Activated CD4-positive, alpha-beta memory T cell treated with anti-CD3 and anti-CD28 coated beads, Interleukin-2, amount 10 ng/mL, durations not matched to agents 7 days and 5 days (primary cell): ENCODE measurements at regions not wholly inside any gene's neighbourhood (a gene's known extent, or its start where the extent isn't known, plus 50 kb on each side); places are given as distances from the start of the nearest gene placed in this dataset.

ENCODE experiments used
- CTCF ChIA-PET: fragments of 350-600 bp; sonication (Branson Sonifier 250); formaldehyde crosslinking; loops from one replicate; lab custom pipeline; 2021; ENCODE audit warnings: antibody characterized with exemption, inconsistent platforms; lab: Charles Lee
- POLR2A ChIA-PET: fragments of 350-600 bp; sonication (Branson Sonifier 250); formaldehyde crosslinking; loops from one replicate; lab custom pipeline; 2021; ENCODE audit warnings: antibody characterized with exemption; lab: Charles Lee
- DNase-seq: peaks from one replicate; pipeline ENCODE4 v3.0.0-alpha.2; 2020
- H3K27ac Mint-ChIP-seq: one replicate; pipeline ENCODE4 v1.8.0; 2021; ENCODE audit warnings: mild to moderate bottlenecking, mixed read lengths
- H3K27me3 Mint-ChIP-seq: one replicate; pipeline ENCODE4 v1.8.0; 2021; ENCODE audit warnings: mixed read lengths
- H3K36me3 Mint-ChIP-seq: one replicate; pipeline ENCODE4 v1.8.0; 2021; ENCODE audit warnings: low read depth, mixed read lengths
- H3K4me1 Mint-ChIP-seq: one replicate; pipeline ENCODE4 v1.8.0; 2021; ENCODE audit warnings: mixed read lengths
- H3K4me3 Mint-ChIP-seq: one replicate; pipeline ENCODE4 v1.8.0; 2021; ENCODE audit warnings: mild to moderate bottlenecking, mixed read lengths
- H3K9me3 Mint-ChIP-seq: one replicate; pipeline ENCODE4 v1.8.0; 2021; ENCODE audit warnings: mixed read lengths

DNA sequence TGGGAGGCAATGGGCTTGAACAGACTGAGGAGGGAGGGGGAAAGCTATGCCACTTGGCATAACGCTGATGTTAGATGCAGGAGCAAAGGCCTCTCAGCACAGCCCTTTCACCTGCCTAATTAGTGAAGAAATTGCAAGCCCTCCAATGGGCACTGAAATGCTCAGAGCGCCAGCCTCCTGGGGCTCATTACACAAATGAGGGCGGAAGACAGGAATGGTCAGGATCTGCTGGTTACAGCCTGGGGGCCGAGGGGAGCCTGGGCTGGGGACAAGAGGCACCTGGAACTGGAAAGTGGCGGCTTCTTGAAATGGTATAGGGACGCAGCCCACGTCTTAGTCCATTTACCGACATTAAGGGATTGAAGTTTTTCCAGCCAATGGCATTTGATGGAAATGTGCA, 50.2 kb upstream of the PLET1 start:
- no peaks in the 10 kb centered on the region for H3K36me3 Mint-ChIP-seq
- H3K4me1 Mint-ChIP-seq: no peaks in the 10 kb centered on the region
- H3K9me3 Mint-ChIP-seq: peaks cover 8% of the 10 kb centered on the region
- H3K27ac Mint-ChIP-seq: no peak overlapping the region
- POLR2A ChIA-PET: no interaction called here
- CTCF ChIA-PET: no interaction called here
- no peak overlapping the region for H3K4me3 Mint-ChIP-seq
- DNase-seq: no peak
- H3K27me3 Mint-ChIP-seq: peaks cover 2% of the 10 kb centered on the region

DNA sequence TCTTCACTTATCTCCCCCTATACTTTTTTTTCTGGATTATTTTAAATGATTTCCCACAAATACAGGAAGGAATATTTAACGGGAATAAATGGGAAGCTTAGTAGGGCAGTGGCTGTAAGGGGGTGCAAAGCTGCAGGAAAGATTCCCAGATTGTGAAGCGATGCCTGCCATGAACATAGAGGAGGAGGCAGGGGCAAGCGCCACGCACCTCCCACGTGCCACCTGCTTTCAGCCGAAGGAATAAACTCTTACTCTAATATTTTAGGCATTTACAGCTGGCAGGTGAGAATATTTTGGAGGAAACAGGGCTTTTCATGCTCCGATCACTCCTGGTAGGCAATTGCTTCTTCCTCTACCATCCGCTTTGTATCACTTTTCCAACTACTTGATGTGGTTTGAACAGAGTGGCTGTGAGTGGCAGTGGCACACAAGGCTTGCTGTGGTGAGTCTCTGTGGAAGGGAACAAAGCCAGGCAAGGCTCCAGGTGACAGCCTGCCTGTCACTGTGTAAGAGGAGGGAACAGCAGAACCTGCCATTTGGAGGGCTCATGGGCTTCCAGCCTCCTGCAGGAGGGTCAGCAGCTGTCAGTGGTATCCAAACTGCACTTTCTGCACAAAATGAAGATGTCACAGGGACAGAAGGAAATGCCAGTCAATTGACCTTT, 54.5 kb upstream of the PLET1 start:
- POLR2A ChIA-PET: no interaction called here
- CTCF ChIA-PET: no interaction called here
- no peaks in the 10 kb centered on the region for H3K9me3 Mint-ChIP-seq
- DNase-seq: no peak
- no peak overlapping the region for H3K4me3 Mint-ChIP-seq
- H3K27me3 Mint-ChIP-seq: peaks cover 2% of the 10 kb centered on the region
- no peak overlapping the region for H3K27ac Mint-ChIP-seq
- H3K36me3 Mint-ChIP-seq: no peaks in the 10 kb centered on the region
- H3K4me1 Mint-ChIP-seq: no peaks in the 10 kb centered on the region

DNA sequence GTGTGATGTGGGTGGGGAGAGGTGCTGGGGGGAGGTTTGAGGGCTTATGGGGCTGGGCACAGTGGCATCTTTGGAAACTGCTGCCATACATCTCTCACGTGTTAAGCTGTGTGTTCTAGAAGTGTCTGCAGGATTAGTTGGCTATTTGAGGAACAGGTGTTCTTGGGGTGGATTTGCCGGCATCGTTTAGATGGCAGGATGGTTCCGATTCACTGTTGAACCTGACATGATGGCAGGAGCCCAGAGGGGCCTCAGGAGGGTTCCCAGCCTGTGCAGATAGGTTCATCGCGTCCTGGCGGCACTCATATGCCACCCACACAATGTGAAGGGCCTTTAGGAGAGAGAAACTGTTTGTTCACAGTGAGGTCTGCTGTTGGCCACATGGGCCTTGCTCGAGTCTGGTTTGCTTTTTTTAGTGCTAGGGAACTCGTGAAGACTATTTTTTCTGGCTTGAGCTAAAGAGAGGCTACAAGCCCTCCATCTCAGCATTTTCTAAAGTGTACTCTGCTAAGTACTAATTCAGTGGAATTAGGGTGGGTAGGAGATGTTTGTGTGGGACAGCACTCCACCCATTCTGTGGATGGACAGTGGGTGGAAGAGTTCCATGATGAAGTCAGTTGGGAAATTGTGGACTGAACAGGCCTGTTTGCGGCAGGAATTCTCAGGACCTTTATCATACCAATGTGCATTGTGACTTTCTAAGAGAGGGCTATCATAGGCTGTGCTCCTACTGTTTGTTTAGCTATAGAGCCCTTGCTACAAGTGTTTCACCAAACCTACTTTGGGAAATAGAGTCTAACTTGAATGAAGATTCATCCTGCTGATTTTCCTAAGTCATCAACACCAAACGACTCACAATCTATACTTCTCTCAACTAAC, 55.4 kb upstream of the PLET1 start:
- CTCF ChIA-PET: interaction anchor here (1.6 kb wide), 1 partner anchor 36 kb away, joined by 3 read pairs; no protein-coding TSS in a partner anchor
- DNase-seq: no peak
- Mint-ChIP-seq H3K27me3 (peaks cover 2% of the 10 kb centered on the region), H3K4me1 (peaks cover 4% of the 10 kb centered on the region), H3K4me3 (no peak overlapping the region), H3K27ac (no peak overlapping the region), H3K36me3 (no peaks in the 10 kb centered on the region), H3K9me3 (no peaks in the 10 kb centered on the region)
- POLR2A ChIA-PET: no interaction called here

DNA sequence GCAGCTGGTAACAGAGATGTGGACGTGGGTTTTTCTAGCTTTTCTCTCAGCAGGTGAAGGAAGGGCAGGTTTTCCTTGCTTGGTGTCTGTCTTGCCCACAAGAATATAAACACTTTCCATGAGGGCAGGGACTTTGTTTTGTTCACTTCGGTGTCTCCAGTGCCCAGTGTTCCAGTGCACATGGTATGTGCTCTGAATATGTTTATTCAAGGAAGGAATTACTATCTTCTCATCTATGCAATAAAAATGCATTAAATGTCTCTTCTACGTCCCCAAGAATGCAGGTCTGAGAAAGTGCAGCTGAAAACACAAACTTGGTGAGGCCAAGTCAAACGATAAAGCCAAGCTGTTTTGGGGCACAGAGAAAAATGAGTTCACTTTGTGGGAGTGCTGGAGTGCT, 56.3 kb upstream of the PLET1 start:
- CTCF ChIA-PET: interaction anchor here (1.6 kb wide), 1 partner anchor 37 kb away, joined by 3 read pairs; no protein-coding TSS in a partner anchor
- DNase-seq: no peak

DNA sequence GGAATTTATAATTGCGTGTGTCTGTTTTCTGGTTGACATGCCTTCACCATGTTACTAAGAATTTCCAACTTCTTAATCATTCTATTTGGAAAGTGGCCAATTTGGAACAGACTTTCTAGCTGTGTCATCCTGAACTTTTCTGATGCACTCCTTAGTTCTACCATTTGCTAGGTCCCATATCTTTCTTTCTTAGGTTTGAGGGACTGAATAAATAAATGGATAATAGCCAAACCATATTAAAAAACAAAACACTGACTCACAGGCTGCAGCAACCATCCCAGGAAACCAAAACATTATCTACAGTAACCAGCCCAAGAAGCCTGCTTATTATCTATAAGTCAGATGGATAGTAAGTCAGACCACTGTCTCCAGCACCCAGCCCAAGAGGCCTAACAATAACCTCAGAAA, 57.5 kb upstream of the PLET1 start:
- H3K27me3 Mint-ChIP-seq: peaks cover 2% of the 10 kb centered on the region
- H3K36me3 Mint-ChIP-seq: no peaks in the 10 kb centered on the region
- POLR2A ChIA-PET: no interaction called here
- peaks cover 14% of the 10 kb centered on the region for H3K4me1 Mint-ChIP-seq
- no peak for DNase-seq
- CTCF ChIA-PET: no interaction called here
- H3K4me3 Mint-ChIP-seq: no peak overlapping the region
- no peaks in the 10 kb centered on the region for H3K9me3 Mint-ChIP-seq
- no peak overlapping the region for H3K27ac Mint-ChIP-seq

More for the DNA sequence above, 56.3 kb upstream of the PLET1 start:
- Mint-ChIP-seq H3K27me3 (peaks cover 2% of the 10 kb centered on the region), H3K4me3 (no peak overlapping the region), H3K4me1 (peaks cover 11% of the 10 kb centered on the region), H3K36me3 (no peaks in the 10 kb centered on the region), H3K27ac (no peak overlapping the region), H3K9me3 (no peaks in the 10 kb centered on the region)
- POLR2A ChIA-PET: no interaction called here

DNA sequence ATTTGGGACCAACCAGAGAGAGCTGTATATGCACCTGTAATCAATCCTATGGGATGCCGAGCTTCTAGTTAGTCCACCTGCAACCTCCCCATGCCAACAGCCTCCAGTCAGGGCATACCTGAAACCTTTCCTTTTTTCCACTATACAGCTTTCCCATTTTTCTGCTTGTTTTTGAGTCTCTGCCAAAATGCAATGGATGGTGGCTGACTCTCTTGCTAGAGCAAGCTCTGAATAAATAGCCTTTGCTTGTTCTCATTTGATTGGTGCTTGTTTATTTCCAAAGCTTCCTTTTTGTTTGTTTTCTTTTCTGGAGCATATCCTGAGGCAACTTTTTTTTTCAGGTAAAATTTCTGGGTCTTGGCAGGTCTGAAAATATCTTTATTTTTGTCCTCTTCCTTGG, 58.0 kb upstream of the PLET1 start:
- peaks cover under 1% of the 10 kb centered on the region for H3K27me3 Mint-ChIP-seq
- DNase-seq: no peak
- no peak overlapping the region for H3K4me3 Mint-ChIP-seq
- no peaks in the 10 kb centered on the region for H3K36me3 Mint-ChIP-seq
- CTCF ChIA-PET: no interaction called here
- peaks cover under 1% of the 10 kb centered on the region for H3K9me3 Mint-ChIP-seq
- no peak overlapping the region for H3K27ac Mint-ChIP-seq
- peaks cover 14% of the 10 kb centered on the region for H3K4me1 Mint-ChIP-seq
- POLR2A ChIA-PET: no interaction called here

DNA sequence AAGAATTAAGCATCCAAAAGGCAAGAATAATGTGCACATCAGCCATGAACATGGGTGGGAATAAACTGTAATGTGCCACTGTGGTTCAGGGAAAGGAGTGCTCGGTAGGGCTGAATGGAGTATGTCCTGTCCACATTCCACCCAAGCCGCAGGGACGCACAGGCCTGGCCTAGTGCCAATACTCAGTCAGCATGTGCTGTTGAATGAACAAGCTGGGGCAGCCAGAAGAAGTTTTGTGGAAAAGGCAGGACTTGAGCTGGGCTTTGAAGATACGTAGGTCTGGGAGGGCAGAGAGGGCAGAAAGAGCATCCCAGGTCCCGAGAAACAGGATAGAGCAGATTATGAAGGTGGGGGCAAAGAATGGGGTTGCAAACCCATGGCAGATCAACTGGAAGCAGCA, 60.0 kb upstream of the PLET1 start:
- no peak for DNase-seq
- CTCF ChIA-PET: no interaction called here
- no peaks in the 10 kb centered on the region for H3K27me3 Mint-ChIP-seq
- POLR2A ChIA-PET: no interaction called here
- no peak overlapping the region for H3K4me3 Mint-ChIP-seq
- H3K27ac Mint-ChIP-seq: no peak overlapping the region
- no peaks in the 10 kb centered on the region for H3K36me3 Mint-ChIP-seq
- H3K4me1 Mint-ChIP-seq: peaks cover 14% of the 10 kb centered on the region
- peaks cover 3% of the 10 kb centered on the region for H3K9me3 Mint-ChIP-seq

DNA sequence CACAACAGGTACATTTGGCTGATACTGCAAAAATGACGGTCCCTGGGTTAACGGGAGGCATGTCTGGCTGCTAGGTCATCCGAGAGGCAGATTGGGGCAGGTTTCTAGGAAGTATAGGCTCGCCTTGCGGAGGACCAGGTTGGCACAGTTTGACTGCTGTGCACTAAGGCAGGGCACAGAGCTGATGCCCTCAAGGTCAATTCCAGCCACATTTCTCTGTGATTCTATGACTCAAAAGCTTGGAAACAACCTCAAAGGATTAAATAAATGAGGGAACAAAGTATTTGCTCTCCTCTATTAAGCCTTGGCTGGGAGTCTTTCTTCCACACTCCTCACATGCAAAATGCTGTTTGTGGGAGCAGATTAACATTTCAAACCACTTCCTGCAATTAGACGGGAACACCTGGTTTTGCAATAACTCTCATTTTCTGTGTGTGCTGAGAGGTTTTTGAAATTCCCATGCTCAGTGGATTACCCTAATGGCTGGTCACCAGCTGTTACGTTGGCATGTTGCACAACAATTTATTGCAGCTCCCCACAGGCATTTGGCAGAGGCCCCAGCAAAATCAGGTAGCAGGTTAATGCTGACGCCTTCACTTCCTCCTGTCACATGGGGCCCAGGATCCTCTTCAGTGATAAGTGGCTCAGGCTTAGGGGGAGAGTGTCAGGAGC, 61.0 kb upstream of the PLET1 start:
- Mint-ChIP-seq H3K27me3 (no peaks in the 10 kb centered on the region), H3K27ac (no peak overlapping the region), H3K36me3 (no peaks in the 10 kb centered on the region), H3K9me3 (peaks cover 3% of the 10 kb centered on the region), H3K4me1 (peaks cover 14% of the 10 kb centered on the region), H3K4me3 (no peak overlapping the region)
- CTCF ChIA-PET: no interaction called here
- DNase-seq: no peak
- POLR2A ChIA-PET: no interaction called here

DNA sequence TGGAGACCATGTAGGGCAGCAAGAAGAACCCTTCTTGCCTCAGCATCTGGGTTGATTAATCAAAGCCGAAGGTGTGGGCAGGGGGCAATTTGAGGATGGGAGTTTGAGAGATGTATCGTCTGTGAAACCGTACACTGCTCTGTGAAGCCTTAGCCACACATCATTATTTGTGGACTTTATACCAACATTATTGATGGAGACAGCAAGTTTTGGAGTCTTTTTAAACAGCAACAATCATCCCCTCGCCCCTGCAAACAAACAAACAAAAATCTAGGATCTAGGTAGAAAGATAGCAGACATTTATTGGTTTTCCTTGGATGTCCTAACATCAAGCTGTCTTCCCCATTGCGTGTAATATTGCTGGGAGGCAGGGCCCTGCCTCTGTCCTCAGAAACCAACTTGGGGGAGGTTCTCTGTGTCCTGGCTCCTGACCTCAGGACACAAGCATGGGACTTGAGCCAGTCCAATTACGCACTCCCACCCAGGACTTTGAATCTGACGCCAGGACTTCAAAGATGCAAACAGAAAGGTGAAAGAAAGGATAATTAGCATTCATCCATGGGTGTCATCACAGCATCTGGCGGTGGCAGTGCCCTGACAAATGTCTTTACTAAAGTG, 61.6 kb upstream of the PLET1 start:
- Mint-ChIP-seq H3K27me3 (no peaks in the 10 kb centered on the region), H3K4me3 (no peak overlapping the region), H3K4me1 (peaks cover 14% of the 10 kb centered on the region), H3K9me3 (peaks cover 3% of the 10 kb centered on the region), H3K27ac (no peak overlapping the region), H3K36me3 (no peaks in the 10 kb centered on the region)
- CTCF ChIA-PET: no interaction called here
- no peak for DNase-seq
- POLR2A ChIA-PET: no interaction called here

DNA sequence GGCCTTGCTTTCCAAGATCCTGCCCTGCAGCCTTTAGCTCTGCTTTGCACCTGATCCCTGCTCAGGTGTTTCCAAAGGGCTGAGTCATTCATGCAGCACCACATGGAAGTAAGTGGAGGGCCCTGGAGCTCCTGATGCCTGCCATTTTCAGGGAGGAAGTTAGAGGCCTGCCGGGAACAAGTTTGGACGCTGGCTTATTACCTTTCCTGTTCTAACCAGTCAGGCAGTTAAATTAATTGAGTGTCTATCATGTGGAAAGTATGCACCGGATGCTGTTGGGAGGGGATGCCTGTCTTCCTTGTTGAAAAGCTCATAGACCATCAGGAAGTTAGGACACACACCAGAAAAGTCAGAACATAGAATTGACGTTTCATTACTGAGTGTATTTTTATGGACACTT, 73.7 kb upstream of the PLET1 start:
- POLR2A ChIA-PET: no interaction called here
- no peak overlapping the region for H3K27ac Mint-ChIP-seq
- no peaks in the 10 kb centered on the region for H3K9me3 Mint-ChIP-seq
- CTCF ChIA-PET: no interaction called here
- no peaks in the 10 kb centered on the region for H3K36me3 Mint-ChIP-seq
- H3K27me3 Mint-ChIP-seq: peaks cover 1% of the 10 kb centered on the region
- H3K4me3 Mint-ChIP-seq: no peak overlapping the region
- no peaks in the 10 kb centered on the region for H3K4me1 Mint-ChIP-seq
- DNase-seq: no peak

DNA sequence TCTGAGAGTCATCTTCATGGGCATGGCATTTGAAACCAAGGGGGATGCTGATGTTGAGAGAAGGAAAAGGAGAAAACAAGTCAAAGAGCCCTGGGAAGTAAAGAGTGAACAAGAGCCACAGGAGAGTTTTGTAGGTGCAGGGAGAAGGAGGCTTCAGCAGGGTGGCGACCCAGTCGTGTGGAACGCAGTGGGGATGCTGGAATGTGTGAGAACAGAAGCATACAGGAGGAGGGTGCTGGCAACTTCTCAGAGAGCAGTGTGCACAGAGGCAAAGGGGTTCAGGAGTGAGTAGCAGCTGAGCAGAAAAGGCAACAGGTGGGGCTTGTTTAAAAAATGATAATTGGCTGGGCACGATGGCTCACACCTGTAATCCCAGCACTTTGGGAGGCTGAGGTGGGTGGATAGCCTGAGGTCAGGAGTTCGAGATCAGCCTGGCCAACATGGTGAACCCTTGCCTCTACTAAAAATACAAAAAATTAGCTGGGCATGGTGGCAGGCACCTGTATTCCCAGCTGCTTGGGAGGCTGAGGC, 75.8 kb upstream of the PLET1 start:
- no peak for DNase-seq
- H3K4me1 Mint-ChIP-seq: no peaks in the 10 kb centered on the region
- H3K4me3 Mint-ChIP-seq: no peak overlapping the region
- POLR2A ChIA-PET: no interaction called here
- no peaks in the 10 kb centered on the region for H3K9me3 Mint-ChIP-seq
- no peaks in the 10 kb centered on the region for H3K27me3 Mint-ChIP-seq
- CTCF ChIA-PET: no interaction called here
- H3K36me3 Mint-ChIP-seq: no peaks in the 10 kb centered on the region
- H3K27ac Mint-ChIP-seq: no peak overlapping the region

DNA sequence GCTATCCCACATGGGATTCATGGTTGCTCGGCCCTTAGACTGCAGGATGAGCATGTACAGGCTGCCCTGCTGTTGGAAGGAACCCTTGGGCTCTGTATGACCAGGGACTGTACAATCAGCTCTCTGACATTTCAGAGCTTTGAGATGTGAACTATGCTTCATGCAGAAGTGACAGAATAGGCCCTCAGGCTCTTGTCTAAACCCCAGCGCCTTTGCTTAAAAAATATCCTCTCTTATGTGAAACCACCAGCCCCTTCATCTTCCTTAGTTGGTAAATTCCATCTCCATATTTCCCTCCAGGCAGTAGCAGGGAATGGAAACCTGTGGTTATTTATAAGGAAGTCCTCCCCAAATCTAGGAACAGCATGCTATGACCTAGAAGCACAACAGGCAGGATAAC, 78.9 kb upstream of the PLET1 start:
- ChIA-PET CTCF (no interaction called here), POLR2A (no interaction called here)
- no peak overlapping the region for H3K27ac Mint-ChIP-seq
- H3K9me3 Mint-ChIP-seq: no peaks in the 10 kb centered on the region
- no peak overlapping the region for H3K4me3 Mint-ChIP-seq
- H3K4me1 Mint-ChIP-seq: no peaks in the 10 kb centered on the region
- DNase-seq: no peak
- no peaks in the 10 kb centered on the region for H3K36me3 Mint-ChIP-seq
- H3K27me3 Mint-ChIP-seq: no peaks in the 10 kb centered on the region
